Smooth muscle cell (in vitro differentiated cells): ENCODE measurements at regions not wholly inside any gene's neighbourhood (a gene's known extent, or its start where the extent isn't known, plus 50 kb on each side); places are given as distances from the start of the nearest gene placed in this dataset.

ENCODE experiments used
- DNase-seq: peaks from one replicate; lab custom pipeline; 2025; ENCODE audit not compliant: unreplicated experiment; lab: John Stamatoyannopoulos, UW
- H2AFZ ChIP-seq: fragments of 200-600 bp; sonication (generic); 2 replicates; pipeline ENCODE4 v1.6.0; 2016; ENCODE audit warnings: antibody characterized with exemption, low read depth, mild to moderate bottlenecking
- H3F3A ChIP-seq: fragments of 200-600 bp; sonication (generic); 2 replicates; pipeline ENCODE4 v1.6.0; 2017; ENCODE audit warnings: antibody characterized with exemption, low read depth
- H3K27ac ChIP-seq: fragments of 200-600 bp; sonication (generic); 2 replicates; pipeline ENCODE4 v1.5.1; 2016; ENCODE audit warnings: low read depth, mild to moderate bottlenecking
- H3K27me3 ChIP-seq: fragments of 200-600 bp; sonication (generic); 2 replicates; pipeline ENCODE4 v1.6.1; 2016; ENCODE audit warnings: low read depth, mild to moderate bottlenecking
- H3K36me3 ChIP-seq: fragments of 200-600 bp; sonication (generic); 2 replicates; pipeline ENCODE4 v1.5.1; 2016; ENCODE audit warnings: low read depth
- H3K4me1 ChIP-seq: fragments of 200-600 bp; sonication (generic); 2 replicates; pipeline ENCODE4 v1.5.1; 2016; ENCODE audit warnings: low read depth
- H3K4me2 ChIP-seq: fragments of 200-600 bp; sonication (generic); 2 replicates; pipeline ENCODE4 v1.6.0; 2016; ENCODE audit warnings: mild to moderate bottlenecking
- H3K4me3 ChIP-seq: fragments of 200-600 bp; sonication (generic); 2 replicates; pipeline ENCODE4 v1.5.1; 2016; ENCODE audit warnings: mild to moderate bottlenecking
- H3K79me2 ChIP-seq: fragments of 200-600 bp; sonication (generic); 2 replicates; pipeline ENCODE4 v1.6.0; 2016; ENCODE audit warnings: low read depth, mild to moderate bottlenecking
- H3K9ac ChIP-seq: fragments of 200-600 bp; sonication (generic); 2 replicates; pipeline ENCODE4 v1.6.0; 2016; ENCODE audit warnings: low read depth
- H3K9me3 ChIP-seq: fragments of 200-600 bp; sonication (generic); replicated peaks from 2 replicates; pipeline ENCODE4 v1.5.1; 2016; ENCODE audit warnings: low read depth
- H4K20me1 ChIP-seq: fragments of 200-600 bp; sonication (generic); 2 replicates; pipeline ENCODE4 v1.6.0; 2016; ENCODE audit warnings: low read depth
- WGBS: methylation state at CpG from one replicate; pipeline ENCODE4 v1.1.7; 2016; ENCODE audit warnings: low lambda C conversion rate; 5-methylcytosine and 5-hydroxymethylcytosine counted together
- TF ChIP-seq, protein P1 (sequence below): fragments of 200-600 bp; sonication (generic); IDR thresholded peaks from 2 replicates; pipeline ENCODE4 v1.5.1; 2017; ENCODE audit warnings: borderline replicate concordance, mild to moderate bottlenecking, antibody characterized with exemption; ENCODE audit not compliant: insufficient read depth, poor library complexity, severe bottlenecking

- Histone ChIP-seq H2AFZ (no peak overlapping the region), H3K4me3 (no peak overlapping the region), H4K20me1 (no peaks in the 10 kb centered on the region), H3K4me2 (no peak overlapping the region), H3K36me3 (no peaks in the 10 kb centered on the region), H3K9ac (no peak overlapping the region), H3K79me2 (no peaks in the 10 kb centered on the region), H3K9me3 (no peaks in the 10 kb centered on the region), H3K27ac (no peak overlapping the region), H3K4me1 (no peaks in the 10 kb centered on the region), H3K27me3 (no peaks in the 10 kb centered on the region), H3F3A (peaks cover 9% of the 10 kb centered on the region)
- DNase-seq, result no peak
- WGBS, result 92% methylated on average over 3 of the region's 3 CpGs
- TF ChIP-seq, protein P1, sequence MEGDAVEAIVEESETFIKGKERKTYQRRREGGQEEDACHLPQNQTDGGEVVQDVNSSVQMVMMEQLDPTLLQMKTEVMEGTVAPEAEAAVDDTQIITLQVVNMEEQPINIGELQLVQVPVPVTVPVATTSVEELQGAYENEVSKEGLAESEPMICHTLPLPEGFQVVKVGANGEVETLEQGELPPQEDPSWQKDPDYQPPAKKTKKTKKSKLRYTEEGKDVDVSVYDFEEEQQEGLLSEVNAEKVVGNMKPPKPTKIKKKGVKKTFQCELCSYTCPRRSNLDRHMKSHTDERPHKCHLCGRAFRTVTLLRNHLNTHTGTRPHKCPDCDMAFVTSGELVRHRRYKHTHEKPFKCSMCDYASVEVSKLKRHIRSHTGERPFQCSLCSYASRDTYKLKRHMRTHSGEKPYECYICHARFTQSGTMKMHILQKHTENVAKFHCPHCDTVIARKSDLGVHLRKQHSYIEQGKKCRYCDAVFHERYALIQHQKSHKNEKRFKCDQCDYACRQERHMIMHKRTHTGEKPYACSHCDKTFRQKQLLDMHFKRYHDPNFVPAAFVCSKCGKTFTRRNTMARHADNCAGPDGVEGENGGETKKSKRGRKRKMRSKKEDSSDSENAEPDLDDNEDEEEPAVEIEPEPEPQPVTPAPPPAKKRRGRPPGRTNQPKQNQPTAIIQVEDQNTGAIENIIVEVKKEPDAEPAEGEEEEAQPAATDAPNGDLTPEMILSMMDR, result no peak
These were observed 202.0 kb downstream of the WDR11 start for GRCh38 chr10:121053151-121053550.

DNA sequence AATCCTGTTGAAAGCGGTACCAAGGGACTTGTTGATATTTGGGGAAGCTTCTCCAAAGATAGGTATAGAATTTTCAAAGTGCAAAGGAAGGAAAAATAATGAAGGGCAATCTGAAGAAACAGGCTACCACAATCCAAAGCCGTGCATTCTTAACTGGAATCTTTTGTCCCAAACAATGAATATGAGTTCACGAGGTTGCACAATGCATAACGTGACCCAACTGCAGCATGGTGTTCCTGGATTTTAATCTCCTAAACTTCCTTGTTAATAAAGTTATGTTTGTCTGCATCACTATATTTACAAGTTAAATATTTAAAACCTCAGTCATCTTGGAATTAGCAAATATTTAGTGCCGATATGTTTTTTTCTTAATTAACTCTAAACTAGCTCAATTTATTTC, 203.7 kb downstream of the WDR11 start:
- Histone ChIP-seq H3K79me2 (no peaks in the 10 kb centered on the region), H3K9ac (no peak overlapping the region)
- WGBS, result 91% methylated on average over 5 of the region's 5 CpGs

GRCh38 chr10:121057269-121057668, 206.1 kb downstream of the WDR11 start:
- 85% methylated on average over 4 of the region's 4 CpGs for WGBS
- H3K9me3 ChIP-seq, result no peaks in the 10 kb centered on the region
- no peak overlapping the region for H3K9ac ChIP-seq
- no peak overlapping the region for H3K27ac ChIP-seq
- H3F3A ChIP-seq, result peaks cover 4% of the 10 kb centered on the region
- TF ChIP-seq, protein P1, result no peak
- no peaks in the 10 kb centered on the region for H3K4me1 ChIP-seq
- H3K4me2 ChIP-seq, result no peak overlapping the region
- H2AFZ ChIP-seq, result no peak overlapping the region
- no peak overlapping the region for H3K4me3 ChIP-seq
- H3K27me3 ChIP-seq, result no peaks in the 10 kb centered on the region
- no peaks in the 10 kb centered on the region for H4K20me1 ChIP-seq
- no peak for DNase-seq
- no peaks in the 10 kb centered on the region for H3K36me3 ChIP-seq
- no peaks in the 10 kb centered on the region for H3K79me2 ChIP-seq

More for the DNA sequence above, 203.7 kb downstream of the WDR11 start:
- H3K36me3 ChIP-seq, result no peaks in the 10 kb centered on the region
- TF ChIP-seq, protein P1, result no peak
- peaks cover 4% of the 10 kb centered on the region for H3F3A ChIP-seq
- no peak overlapping the region for H2AFZ ChIP-seq
- no peaks in the 10 kb centered on the region for H3K9me3 ChIP-seq
- H3K4me2 ChIP-seq, result no peak overlapping the region
- DNase-seq, result no peak
- H3K4me3 ChIP-seq, result no peak overlapping the region
- H3K27me3 ChIP-seq, result no peaks in the 10 kb centered on the region
- no peak overlapping the region for H3K27ac ChIP-seq
- H4K20me1 ChIP-seq, result no peaks in the 10 kb centered on the region
- H3K4me1 ChIP-seq, result no peaks in the 10 kb centered on the region

- Histone ChIP-seq H3K27me3 (no peaks in the 10 kb centered on the region), H3K36me3 (no peaks in the 10 kb centered on the region), H3K27ac (no peak overlapping the region), H3K9me3 (no peaks in the 10 kb centered on the region), H4K20me1 (no peaks in the 10 kb centered on the region), H3K4me3 (no peak overlapping the region), H2AFZ (no peak overlapping the region), H3F3A (peaks cover 4% of the 10 kb centered on the region), H3K79me2 (no peaks in the 10 kb centered on the region), H3K4me1 (no peaks in the 10 kb centered on the region), H3K9ac (no peak overlapping the region), H3K4me2 (no peak overlapping the region)
- DNase-seq, result no peak
- TF ChIP-seq, protein P1, result no peak
- WGBS, result 95% methylated on average over 6 of the region's 6 CpGs
These were observed 206.9 kb downstream of the WDR11 start for GRCh38 chr10:121058082-121058481.
